Panc1 (cell line): ENCODE measurements at regions not wholly inside any gene's neighbourhood (a gene's known extent, or its start where the extent isn't known, plus 50 kb on each side); places are given as distances from the start of the nearest gene placed in this dataset.

ENCODE experiments used
- ATAC-seq: fragments of 200-7000 bp; cut with Tn5 transposase; 2 replicates; pipeline ENCODE4 v1.9.1; 2020; ENCODE audit warnings: mild to moderate bottlenecking, moderate library complexity
- BruUV-seq: library from RNA; stranded (reverse); fragments of 400-500 nt; replicated peaks from 2 replicates; lab custom pipeline; 2021; lab: Mats Ljungman, UMichigan
- CTCF ChIA-PET: fragments of 300-600 bp; sonication (Branson Sonifier 250); formaldehyde crosslinking; loops from one replicate; lab custom pipeline; 2022; ENCODE audit warnings: antibody characterized with exemption; lab: Charles Lee
- POLR2A ChIA-PET: fragments of 300-600 bp; sonication (Branson Sonifier 250); formaldehyde crosslinking; loops from one replicate; lab custom pipeline; 2022; ENCODE audit warnings: antibody characterized with exemption; lab: Charles Lee
- DNase-seq: peaks from one replicate; pipeline ENCODE4 v3.0.0-alpha.2; 2010; ENCODE audit warnings: low read depth, low spot score
- H3K27ac ChIP-seq: 2 replicates; pipeline ENCODE4 v1.5.1; 2011; ENCODE audit warnings: mild to moderate bottlenecking, low read length, inconsistent platforms
- H3K27me3 ChIP-seq: fragments of 200-500 bp; sonication (Bioruptor generic); 2 replicates; pipeline ENCODE4 v1.6.0; 2014; ENCODE audit warnings: low read length, inconsistent platforms; ENCODE audit not compliant: control insufficient read depth, insufficient read depth
- H3K36me3 ChIP-seq: fragments of 200-500 bp; sonication (Bioruptor generic); 2 replicates; pipeline ENCODE4 v1.5.1; 2014; ENCODE audit warnings: inconsistent platforms, mild to moderate bottlenecking, low read length, moderate library complexity; ENCODE audit not compliant: control insufficient read depth, insufficient read depth
- H3K4me1 ChIP-seq: 2 replicates; pipeline ENCODE4 v1.5.1; 2011; ENCODE audit warnings: inconsistent platforms, mild to moderate bottlenecking, low read length, moderate library complexity; ENCODE audit not compliant: control insufficient read depth, insufficient read depth
- H3K4me3 ChIP-seq, 2 experiments: 2 replicates each; pipeline ENCODE4 v1.5.1; 2011 to 2012; ENCODE audit warnings: low read depth in 2 of 2, low read length in 2 of 2, mild to moderate bottlenecking in 2 of 2, inconsistent platforms in 1 of 2, moderate library complexity in 1 of 2
- H3K9me3 ChIP-seq: fragments of 200-500 bp; sonication (Bioruptor generic); 2 replicates; pipeline ENCODE4 v1.5.1; 2014; ENCODE audit warnings: low read depth, mild to moderate bottlenecking, inconsistent platforms, low read length, moderate library complexity; ENCODE audit not compliant: control insufficient read depth, insufficient read depth
- CTCF ChIP-seq: fragments of 450-650 bp; IDR thresholded peaks from 2 replicates; pipeline ENCODE4 v1.5.1; 2017; ENCODE audit warnings: mild to moderate bottlenecking
- POLR2AphosphoS5 ChIP-seq: IDR thresholded peaks from 2 replicates; pipeline ENCODE4 v1.6.1; 2012; ENCODE audit warnings: mild to moderate bottlenecking, low read depth, low read length, moderate library complexity
- REST ChIP-seq, 2 experiments: IDR thresholded peaks; 2 replicates each; pipeline ENCODE4 v1.6.1; 2011 to 2012; ENCODE audit warnings: low read depth in 2 of 2, control low read depth in 1 of 2, low read length in 1 of 2, mild to moderate bottlenecking in 1 of 2, moderate library complexity in 1 of 2; ENCODE audit not compliant: insufficient read depth in 1 of 2
- SIN3A ChIP-seq: IDR thresholded peaks from 2 replicates; pipeline ENCODE4 v1.6.1; 2012; ENCODE audit warnings: low read depth, mild to moderate bottlenecking, low read length, moderate library complexity, borderline replicate concordance; ENCODE audit not compliant: insufficient read depth
- TCF7L2 ChIP-seq: IDR thresholded peaks from 2 replicates; pipeline ENCODE4 v1.6.1; 2011; ENCODE audit warnings: mild to moderate bottlenecking, low read depth, low read length, inconsistent platforms
- in situ Hi-C: cut with HindIII; loops from 2 replicates; pipeline ENCODE4 v1.10.0; 2016; ENCODE audit warnings: low sequenced_read_pairs, low pct_unique_long_range_greater_than_20kb
- intact Hi-C: fragments of 100-400 bp; cut with micrococcal nuclease; formaldehyde crosslinking; loops from one replicate; pipeline ENCODE4 v1.10.0; 2022; ENCODE audit not compliant: unreplicated experiment

GRCh38 chr2:103788389-103788788 is 1026.6 kb downstream of the TMEM182 start:
- in situ Hi-C loops: no loop called here
- BruUV-seq: no TSS peak
- no peak overlapping the region for H3K4me3 ChIP-seq
- no peaks in the 10 kb centered on the region for H3K36me3 ChIP-seq
- ATAC-seq (no peak), DNase-seq (no peak)
- no peaks in the 10 kb centered on the region for H3K27me3 ChIP-seq
- no peaks in the 10 kb centered on the region for H3K9me3 ChIP-seq
- ChIA-PET POLR2A (no interaction called here), CTCF (no interaction called here)
- H3K27ac ChIP-seq: no peak overlapping the region
- intact Hi-C loops: no loop called here
- H3K4me1 ChIP-seq: no peaks in the 10 kb centered on the region
- no peak for TF ChIP-seq POLR2AphosphoS5
- no peak for TF ChIP-seq SIN3A
- TF ChIP-seq CTCF: no peak
- TF ChIP-seq TCF7L2: no peak
- TF ChIP-seq REST (IDR thresholded peaks at IDR 0.05; ENCODE audit: insufficient read depth in 1 of 2, low read depth in 2 of 2, low read length in 1 of 2): no peak

- Histone ChIP-seq H3K4me1 (no peaks in the 10 kb centered on the region), H3K36me3 (no peaks in the 10 kb centered on the region), H3K9me3 (no peaks in the 10 kb centered on the region), H3K27ac (no peak overlapping the region), H3K27me3 (no peaks in the 10 kb centered on the region), H3K4me3 (no peak overlapping the region)
- POLR2A ChIA-PET: no interaction called here
- ATAC-seq: no peak
- no TSS peak for BruUV-seq
- no peak for DNase-seq
- CTCF ChIA-PET: no interaction called here
- TF ChIP-seq CTCF (no peak), REST (IDR thresholded peaks at IDR 0.05; ENCODE audit: insufficient read depth in 1 of 2, low read depth in 2 of 2, low read length in 1 of 2) (no peak), TCF7L2 (no peak), POLR2AphosphoS5 (no peak), SIN3A (no peak)
- intact Hi-C loops: no loop called here
- in situ Hi-C loops: no loop called here
Measured at GRCh38 chr2:103788951-103789350, 1027.1 kb downstream of the TMEM182 start.
